ENCODE measurements at regions not wholly inside any gene's neighbourhood (a gene's known extent, or its start where the extent isn't known, plus 50 kb on each side); places are given as distances from the start of the nearest gene placed in this dataset.

DNA sequence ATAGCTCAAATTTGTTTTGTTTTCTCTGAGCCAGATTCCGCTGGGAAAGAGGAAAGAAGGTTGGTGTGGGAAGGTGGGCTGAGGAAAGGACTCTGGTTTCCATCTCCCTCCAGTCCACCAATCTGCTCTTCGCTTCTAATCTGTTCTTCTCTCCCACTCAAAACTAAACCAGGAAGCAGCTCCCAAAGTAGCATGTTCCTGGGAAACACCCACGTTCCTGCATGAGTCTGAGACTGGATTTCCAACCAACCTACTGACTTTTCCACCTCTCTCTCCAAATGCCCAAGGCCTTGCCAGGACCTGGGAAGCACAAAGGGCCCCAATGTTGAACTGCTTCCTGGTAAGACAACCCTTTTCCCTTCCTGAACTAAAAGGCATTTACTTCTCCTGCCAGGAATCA lies 110.2 kb downstream of the WT1 start:
- 23 to 30% methylated on average over 3 of the region's 3 CpGs for WGBS, 2 donors
- Histone ChIP-seq H3K9me3 (no peaks in the 10 kb centered on the region), H3K4me1 (no peaks in the 10 kb centered on the region), H3K27me3 (no peaks in the 10 kb centered on the region), H3K36me3 (ENCODE audit: low read depth, missing control alignments) (no peaks in the 10 kb centered on the region), H3K4me3 (no peak overlapping the region), H3K27ac (no peak overlapping the region)
- TF ChIP-seq, protein P1, sequence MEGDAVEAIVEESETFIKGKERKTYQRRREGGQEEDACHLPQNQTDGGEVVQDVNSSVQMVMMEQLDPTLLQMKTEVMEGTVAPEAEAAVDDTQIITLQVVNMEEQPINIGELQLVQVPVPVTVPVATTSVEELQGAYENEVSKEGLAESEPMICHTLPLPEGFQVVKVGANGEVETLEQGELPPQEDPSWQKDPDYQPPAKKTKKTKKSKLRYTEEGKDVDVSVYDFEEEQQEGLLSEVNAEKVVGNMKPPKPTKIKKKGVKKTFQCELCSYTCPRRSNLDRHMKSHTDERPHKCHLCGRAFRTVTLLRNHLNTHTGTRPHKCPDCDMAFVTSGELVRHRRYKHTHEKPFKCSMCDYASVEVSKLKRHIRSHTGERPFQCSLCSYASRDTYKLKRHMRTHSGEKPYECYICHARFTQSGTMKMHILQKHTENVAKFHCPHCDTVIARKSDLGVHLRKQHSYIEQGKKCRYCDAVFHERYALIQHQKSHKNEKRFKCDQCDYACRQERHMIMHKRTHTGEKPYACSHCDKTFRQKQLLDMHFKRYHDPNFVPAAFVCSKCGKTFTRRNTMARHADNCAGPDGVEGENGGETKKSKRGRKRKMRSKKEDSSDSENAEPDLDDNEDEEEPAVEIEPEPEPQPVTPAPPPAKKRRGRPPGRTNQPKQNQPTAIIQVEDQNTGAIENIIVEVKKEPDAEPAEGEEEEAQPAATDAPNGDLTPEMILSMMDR (IDR thresholded peaks at IDR 0.05): no peak
- TF ChIP-seq POLR2A (IDR thresholded peaks at IDR 0.05): no peak
- DNase-seq: peak; percentile 36
- intact Hi-C loops (cut with DNase I; ENCODE audit: low total_unique reads): loop anchor here (10.0 kb wide), 1 partner anchor 470 kb away; the partner anchor contains the start of gene CCDC73

DNA sequence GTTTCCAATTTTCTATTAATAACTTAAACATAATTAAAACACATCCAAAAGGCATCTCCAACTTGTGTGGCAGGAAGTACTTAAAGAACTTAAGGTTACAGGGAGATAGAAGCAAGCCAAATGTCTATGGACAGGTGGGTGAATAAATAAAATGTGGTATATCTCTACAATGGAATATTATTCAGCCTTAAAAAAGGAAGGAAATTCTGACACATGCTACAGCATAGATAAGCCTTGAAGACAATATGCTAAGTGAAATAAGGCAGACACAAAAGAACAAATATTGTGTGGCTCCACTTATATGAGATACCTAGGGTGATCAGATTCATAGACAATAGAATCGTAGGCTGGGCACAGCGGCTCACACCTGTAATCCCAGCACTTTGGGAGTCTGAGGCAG lies 109.6 kb downstream of the WT1 start:
- TF ChIP-seq, protein P1 (IDR thresholded peaks at IDR 0.05): no peak
- no peak for TF ChIP-seq POLR2A (IDR thresholded peaks at IDR 0.05)
- no peak for DNase-seq
- Histone ChIP-seq H3K27me3 (no peaks in the 10 kb centered on the region), H3K27ac (no peak overlapping the region), H3K9me3 (no peaks in the 10 kb centered on the region), H3K4me3 (no peak overlapping the region), H3K36me3 (ENCODE audit: low read depth, missing control alignments) (no peaks in the 10 kb centered on the region), H3K4me1 (peaks cover 3% of the 10 kb centered on the region)
- intact Hi-C loops (cut with DNase I; ENCODE audit: low total_unique reads): loop anchor here (10.0 kb wide), 1 partner anchor 469 kb away; the partner anchor contains the start of gene CCDC73
- WGBS, 2 donors: 94 to 97% methylated on average over 2 of the region's 2 CpGs

DNA sequence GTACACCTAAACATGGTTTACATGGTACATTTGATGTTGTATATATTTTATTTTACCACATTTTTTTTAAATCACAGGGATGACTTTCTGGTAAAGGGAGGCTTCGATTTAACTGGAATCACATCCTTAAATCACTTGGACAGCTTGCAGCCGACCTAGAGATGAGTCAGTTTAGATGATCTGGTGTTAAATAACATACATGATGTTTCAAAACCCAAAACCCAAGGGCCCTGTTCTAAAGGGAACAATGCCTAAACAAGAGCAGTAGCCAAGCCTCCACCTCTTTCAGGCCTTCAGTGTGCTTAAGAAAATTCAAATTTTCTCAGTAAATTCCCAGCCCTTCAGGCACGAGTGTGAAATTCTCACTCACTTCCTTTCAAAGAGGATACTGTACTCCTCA lies 108.8 kb downstream of the WT1 start:
- 76 to 85% methylated on average over 3 of the region's 3 CpGs for WGBS, 2 donors
- Histone ChIP-seq H3K36me3 (ENCODE audit: low read depth, missing control alignments) (no peaks in the 10 kb centered on the region), H3K27ac (no peak overlapping the region), H3K4me1 (peaks cover 11% of the 10 kb centered on the region), H3K4me3 (no peak overlapping the region), H3K27me3 (no peaks in the 10 kb centered on the region), H3K9me3 (no peaks in the 10 kb centered on the region)
- TF ChIP-seq, protein P1 (IDR thresholded peaks at IDR 0.05): no peak
- no peak for TF ChIP-seq POLR2A (IDR thresholded peaks at IDR 0.05)
- intact Hi-C loops (cut with DNase I; ENCODE audit: low total_unique reads): loop anchor here (10.0 kb wide), 1 partner anchor 468 kb away; the partner anchor contains the start of gene CCDC73
- no peak for DNase-seq

DNA sequence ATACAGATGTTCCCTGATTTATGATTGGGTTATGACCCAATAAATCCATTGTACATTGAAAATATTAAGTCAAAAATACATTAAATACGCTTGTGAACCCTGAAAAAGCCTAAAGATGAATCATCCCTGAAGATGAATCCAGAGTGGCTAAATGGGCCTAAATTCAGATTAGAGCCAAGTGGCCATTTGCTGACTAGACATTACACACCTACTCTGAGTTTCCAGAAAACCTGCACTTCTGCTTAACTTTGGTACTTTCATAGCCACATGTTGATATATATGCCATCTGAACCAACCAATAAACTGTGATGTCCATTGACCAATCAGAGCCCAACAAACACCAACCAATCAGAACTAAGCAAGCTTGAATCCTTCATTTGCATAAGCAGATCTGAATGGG lies 106.9 kb downstream of the WT1 start:
- no peak for DNase-seq
- Histone ChIP-seq H3K27me3 (no peaks in the 10 kb centered on the region), H3K27ac (no peak overlapping the region), H3K4me1 (peaks cover 25% of the 10 kb centered on the region), H3K36me3 (ENCODE audit: low read depth, missing control alignments) (no peaks in the 10 kb centered on the region), H3K9me3 (no peaks in the 10 kb centered on the region), H3K4me3 (no peak overlapping the region)
- WGBS, 2 donors: 86 to 93% methylated on average over 1 of the region's 1 CpG
- TF ChIP-seq, protein P1 (IDR thresholded peaks at IDR 0.05): no peak
- TF ChIP-seq POLR2A (IDR thresholded peaks at IDR 0.05): no peak
- intact Hi-C loops (cut with DNase I; ENCODE audit: low total_unique reads): loop anchor here (10.0 kb wide), 1 partner anchor 466 kb away; the partner anchor contains the start of gene CCDC73

- Histone ChIP-seq H3K36me3 (ENCODE audit: low read depth, missing control alignments) (no peaks in the 10 kb centered on the region), H3K27ac (peak overlapping the region; percentile 20 to 75), H3K4me1 (peaks cover 27% of the 10 kb centered on the region), H3K9me3 (no peaks in the 10 kb centered on the region), H3K4me3 (no peak overlapping the region), H3K27me3 (no peaks in the 10 kb centered on the region)
- TF ChIP-seq, protein P1 (IDR thresholded peaks at IDR 0.05): no peak
- TF ChIP-seq POLR2A (IDR thresholded peaks at IDR 0.05): no peak
- peak; percentile 38 for DNase-seq
- intact Hi-C loops (cut with DNase I; ENCODE audit: low total_unique reads): no loop called here
- WGBS, 2 donors: 26 to 46% methylated on average over 6 to 10 of the region's 10 CpGs
Observed at GRCh38 chr11:32331098-32331497, 104.2 kb downstream of the WT1 start.

Measured in testis (tissue), 2 donors.